T-helper 2 cell (primary cell): ENCODE measurements at regions not wholly inside any gene's neighbourhood (a gene's known extent, or its start where the extent isn't known, plus 50 kb on each side); places are given as distances from the start of the nearest gene placed in this dataset.
"Not testable (repeated sequence)": the region's sequence is repeated elsewhere in the genome, so short reads cannot be mapped to it uniquely, and the experiment has no call there.

Experiments
- DNase-seq, 5 experiments: peaks; one replicate each; pipeline versions ENCODE4 v3.0.0 to v3.0.0-alpha.2; 2012 to 2022

GRCh38 chr5:100379254-100379858, 155.8 kb upstream of the FAM174A start:
- not testable (repeated sequence) for DNase-seq

- DNase-seq: not testable (repeated sequence)
Observed at GRCh38 chr5:100364757-100365478, 170.3 kb upstream of the FAM174A start.

- not testable (repeated sequence) for DNase-seq
Observed at GRCh38 chr5:100364343-100364742, 170.8 kb upstream of the FAM174A start.

GRCh38 chr5:100359998-100360397, 175.2 kb upstream of the FAM174A start:
- not testable (repeated sequence) for DNase-seq

GRCh38 chr5:100346269-100346668, 188.9 kb upstream of the FAM174A start:
- DNase-seq: not testable (repeated sequence)

GRCh38 chr5:100341485-100341884, 193.7 kb upstream of the FAM174A start:
- DNase-seq: not testable (repeated sequence)

GRCh38 chr5:100322483-100322882, 212.7 kb upstream of the FAM174A start:
- DNase-seq: no peak

- no peak for DNase-seq
Observed at GRCh38 chr5:100319885-100320284, 215.3 kb upstream of the FAM174A start.

- DNase-seq: no peak
Observed at GRCh38 chr5:100313657-100314056, 221.5 kb upstream of the FAM174A start.

GRCh38 chr5:100311806-100312205, 223.4 kb upstream of the FAM174A start:
- no peak for DNase-seq

- DNase-seq: no peak
Observed at GRCh38 chr5:100306000-100306399, 229.2 kb upstream of the FAM174A start.

- no peak for DNase-seq
Observed at GRCh38 chr5:100303216-100303615, 232.0 kb upstream of the FAM174A start.

- DNase-seq: no peak
Observed at GRCh38 chr5:100299261-100299660, 235.9 kb upstream of the FAM174A start.

- no peak for DNase-seq
Observed at GRCh38 chr5:100276071-100276470, 259.1 kb upstream of the FAM174A start.

GRCh38 chr5:100275631-100276030, 259.5 kb upstream of the FAM174A start:
- DNase-seq: no peak

- DNase-seq: no peak
Observed at GRCh38 chr5:100273846-100274580, 261.2 kb upstream of the FAM174A start.

- DNase-seq: no peak
Observed at GRCh38 chr5:100270023-100270771, 265.0 kb upstream of the FAM174A start.

- DNase-seq: no peak
Observed at GRCh38 chr5:100260968-100261367, 274.2 kb upstream of the FAM174A start.

GRCh38 chr5:100252944-100253343, 282.2 kb upstream of the FAM174A start:
- DNase-seq: no peak

- DNase-seq: no peak
Observed at GRCh38 chr5:100252037-100252436, 283.1 kb upstream of the FAM174A start.

- DNase-seq: no peak
Observed at GRCh38 chr5:100249884-100250269, 285.3 kb upstream of the FAM174A start.

GRCh38 chr5:100249211-100249883, 285.8 kb upstream of the FAM174A start:
- DNase-seq: no peak
